HEK293 (cell line): ENCODE measurements at regions not wholly inside any gene's neighbourhood (a gene's known extent, or its start where the extent isn't known, plus 50 kb on each side); places are given as distances from the start of the nearest gene placed in this dataset.

Source experiments
- CTCF ChIA-PET: fragments of 350-600 bp; formaldehyde crosslinking; extraction: SDS; loops from one replicate; lab custom pipeline; 2021; ENCODE audit warnings: antibody characterized with exemption; lab: Yijun Ruan, JAX
- POLR2A ChIA-PET: fragments of 300-600 bp; formaldehyde crosslinking; extraction: SDS; loops from one replicate; lab custom pipeline; 2020; ENCODE audit warnings: antibody characterized with exemption, inconsistent platforms; lab: Yijun Ruan, JAX
- H3K27ac ChIP-seq: fragments of 200-500 bp; sonication (Bioruptor generic); 2 replicates; pipeline ENCODE4 v1.5.1; 2014; ENCODE audit warnings: low read depth, low read length, control low read depth, inconsistent platforms; ENCODE audit errors: extremely low read depth
- H3K36me3 ChIP-seq, 2 experiments: fragments of 200-500 bp in 1 of 2; sonication (Bioruptor generic) in 1 of 2; 1 replicate in 1 of 2; 2 replicates in 1 of 2; pipeline ENCODE4 v1.5.1; 2014 to 2017; ENCODE audit warnings: inconsistent platforms in 2 of 2, low read length in 2 of 2; ENCODE audit not compliant: control insufficient read depth in 2 of 2, insufficient read depth in 1 of 2
- H3K4me1 ChIP-seq: fragments of 200-500 bp; sonication (Bioruptor generic); 2 replicates; pipeline ENCODE4 v1.5.1; 2014; ENCODE audit warnings: mild to moderate bottlenecking, low read length, inconsistent platforms; ENCODE audit not compliant: control insufficient read depth, insufficient read depth
- H3K4me3 ChIP-seq: 2 replicates; pipeline ENCODE4 v1.5.1; 2011; ENCODE audit warnings: low read depth, mild to moderate bottlenecking, control low read depth, low read length, moderate library complexity
- H3K9me3 ChIP-seq: fragments of 200-500 bp; sonication (Bioruptor generic); 2 replicates; pipeline ENCODE4 v1.5.1; 2014; ENCODE audit warnings: low read depth, low read length, inconsistent platforms; ENCODE audit not compliant: control insufficient read depth, insufficient read depth
- ATF2 ChIP-seq: fragments of 450-650 bp; formaldehyde crosslinking; IDR thresholded peaks from 2 replicates; pipeline ENCODE4 v1.5.1; 2016; ENCODE audit warnings: missing biosample characterization, missing genetic modification characterization, low read depth
- BCL6B ChIP-seq: fragments of 450-650 bp; formaldehyde crosslinking; IDR thresholded peaks from 2 replicates; pipeline ENCODE4 v1.5.1; 2017; ENCODE audit warnings: missing biosample characterization, missing genetic modification characterization
- FEZF1 ChIP-seq: fragments of 450-650 bp; formaldehyde crosslinking; IDR thresholded peaks from 2 replicates; pipeline ENCODE4 v1.5.1; 2016; ENCODE audit warnings: missing biosample characterization, missing genetic modification characterization
- GLI2 ChIP-seq: fragments of 450-650 bp; formaldehyde crosslinking; IDR thresholded peaks from 2 replicates; pipeline ENCODE4; 2017; ENCODE audit warnings: missing biosample characterization, missing genetic modification characterization, low read depth, borderline replicate concordance
- HOXA7 ChIP-seq: sonication (generic); formaldehyde crosslinking; IDR thresholded peaks from 2 replicates; pipeline ENCODE4 v1.8.1; 2022; ENCODE audit warnings: missing genetic modification reagents, borderline replicate concordance
- KLF7 ChIP-seq: fragments of 450-650 bp; formaldehyde crosslinking; IDR thresholded peaks from 2 replicates; pipeline ENCODE4 v1.5.1; 2016; ENCODE audit warnings: missing biosample characterization, missing genetic modification characterization, borderline replicate concordance
- SP7 ChIP-seq: fragments of 450-650 bp; formaldehyde crosslinking; IDR thresholded peaks from 2 replicates; pipeline ENCODE4 v1.5.1; 2016; ENCODE audit warnings: missing biosample characterization, missing genetic modification characterization
- ZFHX2 ChIP-seq: fragments of 450-650 bp; formaldehyde crosslinking; conservative IDR thresholded peaks from 2 replicates; pipeline ENCODE4 v1.5.1; 2016; ENCODE audit warnings: missing biosample characterization, missing genetic modification characterization
- ZFP3 ChIP-seq: fragments of 450-650 bp; formaldehyde crosslinking; IDR thresholded peaks from 2 replicates; pipeline ENCODE4 v1.5.1; 2016; ENCODE audit warnings: low read depth, missing biosample characterization, missing genetic modification characterization
- ZIC2 ChIP-seq: fragments of 450-650 bp; formaldehyde crosslinking; IDR thresholded peaks from 2 replicates; pipeline ENCODE4 v1.5.1; 2016; ENCODE audit warnings: missing biosample characterization, missing genetic modification characterization
- ZNF121 ChIP-seq: fragments of 450-650 bp; formaldehyde crosslinking; IDR thresholded peaks from 2 replicates; pipeline ENCODE4 v1.5.1; 2016; ENCODE audit warnings: missing biosample characterization, missing genetic modification characterization
- ZNF132 ChIP-seq: fragments of 450-650 bp; formaldehyde crosslinking; IDR thresholded peaks from 2 replicates; pipeline ENCODE4 v1.5.1; 2017; ENCODE audit warnings: missing biosample characterization, missing genetic modification characterization, borderline replicate concordance
- ZNF138 ChIP-seq: fragments of 450-650 bp; formaldehyde crosslinking; IDR thresholded peaks from 2 replicates; pipeline ENCODE4 v1.5.1; 2016; ENCODE audit warnings: missing biosample characterization, missing genetic modification characterization, borderline replicate concordance
- ZNF155 ChIP-seq: fragments of 450-650 bp; formaldehyde crosslinking; IDR thresholded peaks from 2 replicates; pipeline ENCODE4 v1.5.1; 2016; ENCODE audit warnings: missing biosample characterization, missing genetic modification characterization
- ZNF18 ChIP-seq: fragments of 450-650 bp; formaldehyde crosslinking; IDR thresholded peaks from 2 replicates; pipeline ENCODE4 v1.5.1; 2016; ENCODE audit warnings: missing biosample characterization, missing genetic modification characterization
- ZNF2 ChIP-seq: fragments of 450-650 bp; formaldehyde crosslinking; IDR thresholded peaks from 2 replicates; pipeline ENCODE4 v1.5.1; 2016; ENCODE audit warnings: missing biosample characterization, missing genetic modification characterization
- ZNF26 ChIP-seq: fragments of 450-650 bp; formaldehyde crosslinking; IDR thresholded peaks from 2 replicates; pipeline ENCODE4 v1.5.1; 2016; ENCODE audit warnings: missing biosample characterization, missing genetic modification characterization
- ZNF404 ChIP-seq: fragments of 450-650 bp; formaldehyde crosslinking; IDR thresholded peaks from 2 replicates; pipeline ENCODE4 v1.5.1; 2017; ENCODE audit warnings: missing biosample characterization, missing genetic modification characterization
- ZNF449 ChIP-seq: fragments of 450-650 bp; formaldehyde crosslinking; IDR thresholded peaks from 2 replicates; pipeline ENCODE4 v1.5.1; 2017; ENCODE audit warnings: missing biosample characterization, mild to moderate bottlenecking, missing genetic modification characterization, moderate library complexity
- ZNF473 ChIP-seq: fragments of 450-650 bp; formaldehyde crosslinking; IDR thresholded peaks from 2 replicates; pipeline ENCODE4 v1.5.1; 2017; ENCODE audit warnings: missing biosample characterization, missing genetic modification characterization
- ZNF521 ChIP-seq: fragments of 450-650 bp; formaldehyde crosslinking; IDR thresholded peaks from 2 replicates; pipeline ENCODE4 v1.5.1; 2017; ENCODE audit warnings: missing biosample characterization, mild to moderate bottlenecking, missing genetic modification characterization
- ZNF548 ChIP-seq: fragments of 450-650 bp; formaldehyde crosslinking; IDR thresholded peaks from 2 replicates; pipeline ENCODE4 v1.5.1; 2016; ENCODE audit warnings: missing biosample characterization, missing genetic modification characterization
- ZNF555 ChIP-seq: fragments of 450-650 bp; formaldehyde crosslinking; conservative IDR thresholded peaks from 2 replicates; pipeline ENCODE4 v1.5.1; 2017; ENCODE audit warnings: missing biosample characterization, mild to moderate bottlenecking, missing genetic modification characterization, inconsistent platforms
- ZNF558 ChIP-seq: fragments of 450-650 bp; formaldehyde crosslinking; IDR thresholded peaks from 2 replicates; pipeline ENCODE4 v1.5.1; 2016; ENCODE audit warnings: missing biosample characterization, missing genetic modification characterization
- ZNF639 ChIP-seq: fragments of 450-650 bp; formaldehyde crosslinking; IDR thresholded peaks from 2 replicates; pipeline ENCODE4 v1.5.1; 2016; ENCODE audit warnings: missing biosample characterization, missing genetic modification characterization
- ZNF670 ChIP-seq: fragments of 450-650 bp; formaldehyde crosslinking; IDR thresholded peaks from 2 replicates; pipeline ENCODE4 v1.5.1; 2016; ENCODE audit warnings: missing biosample characterization, missing genetic modification characterization, low read depth
- ZNF768 ChIP-seq: fragments of 450-650 bp; formaldehyde crosslinking; IDR thresholded peaks from 2 replicates; pipeline ENCODE4 v1.5.1; 2018; ENCODE audit warnings: missing biosample characterization, mild to moderate bottlenecking, missing genetic modification characterization
- ZNF792 ChIP-seq: fragments of 450-650 bp; formaldehyde crosslinking; IDR thresholded peaks from 2 replicates; pipeline ENCODE4 v1.5.1; 2016; ENCODE audit warnings: missing biosample characterization, missing genetic modification characterization
- ZSCAN30 ChIP-seq: fragments of 450-650 bp; IDR thresholded peaks from 2 replicates; pipeline ENCODE4 v1.5.1; 2018; ENCODE audit warnings: missing biosample characterization, mild to moderate bottlenecking, missing genetic modification characterization, moderate library complexity

GRCh38 chr5:86674069-86674468 is 56.3 kb downstream of the COX7C start:
- POLR2A ChIA-PET, result no interaction called here
- H3K27ac ChIP-seq, result no peak overlapping the region
- CTCF ChIA-PET, result interaction anchor here (0.7 kb wide), 1 partner anchor 304 kb away, joined by 4 read pairs; no protein-coding TSS in a partner anchor
- no peak overlapping the region for H3K4me3 ChIP-seq
- no peaks in the 10 kb centered on the region for H3K36me3 ChIP-seq
- no peaks in the 10 kb centered on the region for H3K4me1 ChIP-seq
- TF ChIP-seq ZNF155 (tag by site-specific recombination) (no peak), GLI2 (tag by site-specific recombination) (no peak), ZSCAN30 (tag by site-specific recombination) (no peak), ZNF26 (no peak), ZNF2 (tag by site-specific recombination) (no peak), ZNF558 (tag by site-specific recombination) (no peak), ATF2 (tag by site-specific recombination) (no peak), HOXA7 (CRISPR knock-in tag) (no peak), KLF7 (tag by site-specific recombination) (no peak), SP7 (no peak), ZNF18 (no peak), ZNF792 (tag by site-specific recombination) (no peak), ZNF670 (tag by site-specific recombination) (no peak), ZNF473 (tag by site-specific recombination) (no peak), FEZF1 (tag by site-specific recombination) (no peak), ZNF521 (tag by site-specific recombination) (no peak), ZNF449 (tag by site-specific recombination) (no peak), ZNF121 (tag by site-specific recombination) (no peak), BCL6B (no peak)
- TF ChIP-seq, all 188 proteins: peak for 0
- H3K9me3 ChIP-seq, result no peaks in the 10 kb centered on the region

- Histone ChIP-seq H3K4me1 (no peaks in the 10 kb centered on the region), H3K36me3 (no peaks in the 10 kb centered on the region), H3K27ac (no peak overlapping the region), H3K9me3 (no peaks in the 10 kb centered on the region), H3K4me3 (no peak overlapping the region)
- CTCF ChIA-PET, result interaction anchor here (0.9 kb wide), 1 partner anchor 735 kb away, joined by 3 read pairs; no protein-coding TSS in a partner anchor
- TF ChIP-seq ZNF548 (tag by site-specific recombination) (no peak), ZNF132 (no peak), ZNF404 (tag by site-specific recombination) (no peak), ZNF138 (tag by site-specific recombination) (no peak), ZFP3 (tag by site-specific recombination) (no peak), ZNF768 (tag by site-specific recombination) (no peak), ZFHX2 (tag by site-specific recombination) (no peak), ZNF555 (no peak), ZNF639 (tag by site-specific recombination) (no peak), ZIC2 (tag by site-specific recombination) (no peak)
- POLR2A ChIA-PET, result no interaction called here
Measured at GRCh38 chr5:86675311-86675710, 57.6 kb downstream of the COX7C start.
